ENCODE measurements at regions not wholly inside any gene's neighbourhood (a gene's known extent, or its start where the extent isn't known, plus 50 kb on each side); places are given as distances from the start of the nearest gene placed in this dataset.

GRCh38 chr2:13576406-13577036 is 859.8 kb downstream of the TRIB2 start:
- H3K27me3 Mint-ChIP-seq (ENCODE audit: insufficient read depth, low read depth, poor library complexity), result peaks cover 3% of the 10 kb centered on the region
- DNase-seq (ENCODE audit: low spot score) (no peak), ATAC-seq (no peak)
- H3K4me1 Mint-ChIP-seq, result no peaks in the 10 kb centered on the region
- H3K4me3 Mint-ChIP-seq, result no peak overlapping the region
- Histone ChIP-seq H3K4me3 (no peak overlapping the region), H2AFZ (no peak overlapping the region), H3K79me2 (replicated peaks; ENCODE audit: insufficient read depth) (no peaks in the 10 kb centered on the region), H3F3A (replicated peaks; ENCODE audit: low read depth) (no peaks in the 10 kb centered on the region), H3K36me3 (ENCODE audit: insufficient read depth) (no peaks in the 10 kb centered on the region), H3K27me3 (ENCODE audit: insufficient read depth) (no peaks in the 10 kb centered on the region), H3K9me2 (ENCODE audit: insufficient read depth) (no peaks in the 10 kb centered on the region), H4K20me1 (replicated peaks; ENCODE audit: insufficient read depth) (no peaks in the 10 kb centered on the region), H3K4me1 (ENCODE audit: insufficient read depth) (no peaks in the 10 kb centered on the region), H3K4me2 (no peak overlapping the region), H3K27ac (ENCODE audit: low read depth) (no peak overlapping the region)
- TF ChIP-seq, protein P1, sequence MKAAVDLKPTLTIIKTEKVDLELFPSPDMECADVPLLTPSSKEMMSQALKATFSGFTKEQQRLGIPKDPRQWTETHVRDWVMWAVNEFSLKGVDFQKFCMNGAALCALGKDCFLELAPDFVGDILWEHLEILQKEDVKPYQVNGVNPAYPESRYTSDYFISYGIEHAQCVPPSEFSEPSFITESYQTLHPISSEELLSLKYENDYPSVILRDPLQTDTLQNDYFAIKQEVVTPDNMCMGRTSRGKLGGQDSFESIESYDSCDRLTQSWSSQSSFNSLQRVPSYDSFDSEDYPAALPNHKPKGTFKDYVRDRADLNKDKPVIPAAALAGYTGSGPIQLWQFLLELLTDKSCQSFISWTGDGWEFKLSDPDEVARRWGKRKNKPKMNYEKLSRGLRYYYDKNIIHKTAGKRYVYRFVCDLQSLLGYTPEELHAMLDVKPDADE (IDR thresholded peaks at IDR 0.05), result no peak
- H3K27ac Mint-ChIP-seq, result no peak overlapping the region
- 0 out of 3 replicates have a peak, but pooled peaks cover 3% of the 10 kb centered on the region for H3K36me3 Mint-ChIP-seq (ENCODE audit: low read depth)
- peaks cover 3% of the 10 kb centered on the region; the same call in 1 of the 3 replicates for H3K9me3 Mint-ChIP-seq

- Histone ChIP-seq H3K36me3 (ENCODE audit: insufficient read depth) (no peaks in the 10 kb centered on the region), H3K27me3 (ENCODE audit: insufficient read depth) (no peaks in the 10 kb centered on the region), H3K4me1 (ENCODE audit: insufficient read depth) (no peaks in the 10 kb centered on the region), H2AFZ (no peak overlapping the region), H3F3A (replicated peaks; ENCODE audit: low read depth) (no peaks in the 10 kb centered on the region), H3K4me3 (no peak overlapping the region), H3K79me2 (replicated peaks; ENCODE audit: insufficient read depth) (no peaks in the 10 kb centered on the region), H4K20me1 (replicated peaks; ENCODE audit: insufficient read depth) (no peaks in the 10 kb centered on the region), H3K27ac (ENCODE audit: low read depth) (no peak overlapping the region), H3K4me2 (no peak overlapping the region), H3K9me2 (ENCODE audit: insufficient read depth) (no peaks in the 10 kb centered on the region)
- Mint-ChIP-seq H3K27me3 (ENCODE audit: insufficient read depth, low read depth, poor library complexity) (peaks cover 3% of the 10 kb centered on the region), H3K9me3 (peaks cover 3% of the 10 kb centered on the region; the same call in 1 of the 3 replicates), H3K4me3 (no peak overlapping the region), H3K27ac (no peak overlapping the region), H3K4me1 (no peaks in the 10 kb centered on the region), H3K36me3 (ENCODE audit: low read depth) (0 out of 3 replicates have a peak, but pooled peaks cover 3% of the 10 kb centered on the region)
- TF ChIP-seq STAT1 (IDR thresholded peaks at IDR 0.05; ENCODE audit: unreplicated experiment) (no peak), JUNB (IDR thresholded peaks at IDR 0.05; ENCODE audit: unreplicated experiment) (no peak), POLR2AphosphoS5 (IDR thresholded peaks at IDR 0.05; ENCODE audit: low read depth) (no peak), REST (IDR thresholded peaks at IDR 0.05; ENCODE audit: unreplicated experiment) (no peak)
- ATAC-seq (no peak), DNase-seq (ENCODE audit: low spot score) (no peak)
Measured at GRCh38 chr2:13578547-13578946, 861.8 kb downstream of the TRIB2 start.
